NCI-H446 (cell line): ENCODE measurements at regions not wholly inside any gene's neighbourhood (a gene's known extent, or its start where the extent isn't known, plus 50 kb on each side); places are given as distances from the start of the nearest gene placed in this dataset.

Source experiments
- DNase-seq, 2 experiments: peaks; one replicate each; lab custom pipeline; 2025; lab: John Stamatoyannopoulos, UW

DNA sequence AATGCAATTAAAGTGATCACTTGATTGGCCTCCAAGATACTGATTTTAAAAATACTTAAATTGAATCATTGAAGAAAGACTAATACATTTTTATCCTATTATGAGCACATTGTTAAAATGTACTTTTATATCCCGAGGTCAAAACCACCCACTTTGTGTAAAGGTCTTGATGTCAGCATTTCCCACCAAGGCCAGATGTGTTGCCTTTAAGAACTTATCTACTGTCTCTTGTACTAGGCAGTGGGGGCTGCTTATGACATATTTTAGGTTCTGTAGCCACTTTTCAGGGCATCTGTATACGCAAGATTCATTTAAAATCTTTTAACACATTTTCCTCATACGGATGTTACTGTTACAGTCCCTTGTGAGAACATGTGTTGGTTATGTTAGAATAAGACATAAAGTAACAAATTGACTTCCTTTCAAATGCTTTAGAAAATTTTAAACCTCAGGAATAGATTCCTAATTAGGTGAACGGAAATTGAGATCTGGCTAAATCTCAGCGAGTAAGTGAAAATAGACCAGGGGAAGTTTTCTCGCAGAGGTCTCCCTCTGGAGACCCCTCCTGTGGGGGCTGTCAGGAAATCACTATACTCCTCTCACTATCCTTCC is 456.2 kb downstream of the ADAMTS20 start:
- DNase-seq, result no peak

DNA sequence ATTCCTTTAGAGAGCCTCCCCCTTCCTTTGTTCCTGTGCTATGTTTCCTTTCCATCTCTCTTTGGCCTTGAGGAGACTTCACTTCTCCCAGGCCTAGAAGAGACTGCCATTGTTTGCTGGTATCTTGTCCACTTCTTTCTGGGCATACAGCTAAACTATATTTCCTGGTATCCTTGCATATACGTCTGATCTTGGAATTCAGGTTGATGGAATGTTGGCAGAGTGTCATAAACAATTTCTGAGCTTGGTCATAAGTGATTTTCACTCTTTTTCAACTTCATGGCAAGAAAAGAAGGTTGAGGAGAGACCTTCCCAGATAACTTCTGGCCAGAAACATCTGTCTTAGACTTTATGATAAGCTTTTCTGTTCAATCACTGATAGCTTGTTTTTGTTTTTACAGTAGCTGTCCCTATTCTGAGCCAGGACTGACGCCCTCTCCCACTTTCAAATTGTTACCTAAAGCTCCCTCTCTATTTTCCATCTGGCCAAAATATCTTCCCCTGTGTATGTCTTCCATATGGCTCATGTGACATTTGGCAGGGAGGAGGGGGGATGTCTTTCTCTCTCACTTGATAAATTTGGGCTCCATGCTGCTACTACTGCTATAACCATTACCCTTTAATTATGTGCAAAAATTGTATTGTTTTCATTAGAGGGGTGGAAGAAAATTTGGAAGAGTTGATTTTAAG is 457.0 kb downstream of the ADAMTS20 start:
- DNase-seq, result peak in 1 of 2 experiments; percentile 31

DNA sequence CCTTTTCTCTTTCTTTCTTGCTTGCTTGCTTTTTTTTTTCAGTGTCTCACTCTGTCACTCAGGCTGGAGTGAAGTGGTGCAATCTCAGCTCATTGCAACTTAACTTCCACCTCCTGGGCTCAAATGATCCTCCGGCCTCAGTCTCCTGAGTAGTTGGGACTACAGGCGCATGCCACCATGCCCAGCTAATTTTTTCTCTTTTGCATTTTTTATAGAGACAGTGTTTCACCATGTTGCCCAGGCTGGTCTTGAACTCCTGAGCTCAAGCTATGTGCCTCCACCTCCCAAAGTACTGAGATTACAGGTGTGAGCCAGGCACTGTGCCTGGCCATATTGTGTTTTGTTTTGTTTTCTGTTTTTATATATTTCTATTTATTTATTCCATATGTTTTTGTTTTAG is 461.0 kb downstream of the ADAMTS20 start:
- no peak for DNase-seq

DNA sequence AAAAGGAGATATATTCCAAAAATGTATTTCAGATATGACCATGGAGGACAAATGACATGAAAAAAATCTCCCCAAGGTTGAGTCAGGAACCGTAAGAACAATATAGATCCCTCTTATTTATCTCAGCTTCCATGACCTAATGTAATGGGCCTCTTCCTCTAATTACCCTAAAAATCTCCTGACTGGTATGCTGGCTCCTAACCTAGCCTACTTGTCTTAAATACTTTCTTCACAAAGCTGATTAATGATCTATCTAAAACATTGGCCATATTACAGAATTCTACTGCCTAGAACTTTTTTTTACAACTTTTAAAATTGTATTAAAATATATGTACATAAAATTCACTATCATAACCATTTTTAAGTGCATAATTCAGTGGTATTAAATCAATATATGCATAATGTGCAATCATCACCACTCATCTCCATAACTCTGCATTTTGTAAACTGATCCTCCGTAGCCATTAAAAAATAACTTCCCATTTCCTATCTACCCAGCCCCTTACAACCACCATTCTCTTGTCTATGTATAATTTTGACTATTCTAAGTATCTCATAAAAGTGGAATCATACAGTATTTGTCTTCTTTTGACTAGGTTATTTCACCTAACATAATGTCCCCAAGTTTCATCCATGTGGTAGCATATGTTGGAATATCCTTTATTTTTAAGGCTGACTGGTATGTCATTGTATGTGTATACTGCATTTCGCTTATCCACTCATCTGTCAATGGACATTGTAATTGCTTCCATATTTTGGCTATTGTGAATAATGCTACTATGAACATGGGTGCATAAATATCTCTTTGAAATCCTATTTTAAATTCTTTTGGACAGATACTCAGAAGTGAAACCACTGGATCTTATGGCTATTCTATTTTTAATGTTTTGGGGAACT is 464.6 kb downstream of the ADAMTS20 start:
- no peak for DNase-seq

DNA sequence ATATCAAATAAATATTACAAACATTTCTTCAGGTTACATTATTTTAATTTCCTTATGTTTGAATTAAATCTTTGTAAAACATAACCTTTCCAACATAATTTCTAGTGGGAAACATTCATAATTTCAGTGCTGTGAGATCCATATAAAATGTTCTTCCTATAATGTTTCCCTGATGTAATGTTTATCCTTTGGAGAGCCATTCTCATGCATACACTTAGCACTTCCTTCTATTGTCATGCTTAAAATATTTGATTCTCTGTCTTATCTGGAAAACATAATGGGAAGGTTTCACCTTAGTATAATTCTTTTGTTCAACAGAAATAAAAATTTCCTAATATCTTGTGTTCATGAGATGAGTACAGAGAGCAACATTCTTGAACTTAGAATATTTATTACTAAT is 472.5 kb downstream of the ADAMTS20 start:
- no peak for DNase-seq

DNA sequence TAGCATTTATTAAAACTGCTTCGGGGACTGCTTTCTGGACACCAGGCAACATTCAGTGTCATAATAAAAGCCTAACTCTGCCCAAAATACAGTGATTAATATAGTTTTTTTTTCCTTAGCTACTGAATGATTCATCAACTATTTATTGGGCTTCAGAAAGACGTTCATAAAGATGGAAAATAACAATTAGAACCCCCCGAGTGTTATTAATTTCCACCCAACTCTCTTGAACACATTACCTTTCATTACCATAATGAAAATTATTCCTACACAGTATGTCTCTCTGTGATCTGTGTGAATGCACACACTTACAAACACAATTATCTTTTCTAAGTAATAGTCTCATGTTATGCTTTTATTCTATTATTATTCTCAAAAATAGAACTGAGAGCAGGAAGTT is 473.0 kb downstream of the ADAMTS20 start:
- no peak for DNase-seq

DNA sequence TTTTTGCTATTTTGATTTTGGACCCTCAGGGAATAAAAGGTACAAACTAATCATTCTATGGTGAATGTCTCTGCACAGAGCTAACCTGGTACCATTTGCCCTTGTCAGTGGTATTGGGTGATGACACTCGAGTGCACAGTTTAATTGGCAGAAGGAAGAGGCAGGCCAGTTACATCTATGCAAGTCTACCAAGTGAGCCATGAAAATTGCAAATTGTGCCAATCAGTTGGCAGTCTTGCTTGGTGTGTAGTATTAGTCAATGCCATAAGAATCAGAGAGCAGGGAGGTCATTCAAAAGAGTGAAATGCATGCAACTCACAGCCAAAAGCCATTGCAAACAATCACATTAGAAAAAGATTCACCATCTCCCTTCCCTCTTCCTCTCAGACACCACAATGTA is 479.6 kb downstream of the ADAMTS20 start:
- DNase-seq, result peak; percentile 86 to 91

DNA sequence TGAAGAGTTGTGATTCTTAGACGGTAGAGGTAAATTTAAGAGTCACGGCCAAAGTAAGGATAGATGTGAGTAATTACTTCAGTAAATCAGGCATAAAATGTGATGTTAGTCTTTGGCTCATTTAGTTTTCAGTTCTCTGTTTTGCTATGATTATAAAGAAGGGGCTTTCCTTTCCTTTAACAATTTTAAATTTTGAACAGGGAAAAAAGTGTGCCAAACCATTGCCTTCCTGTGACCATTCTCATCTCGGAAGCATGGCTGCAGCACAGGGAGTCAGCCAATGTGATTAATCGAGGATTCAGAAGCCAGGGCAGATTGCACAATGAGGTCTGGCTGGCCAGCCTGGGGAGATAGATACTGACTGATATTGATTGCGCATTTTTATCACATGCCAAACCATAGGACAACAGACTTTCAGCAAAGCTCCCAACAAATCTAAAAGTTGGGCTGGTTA is 480.2 kb upstream of the PRICKLE1 start:
- peak; percentile 26 to 39 for DNase-seq

DNA sequence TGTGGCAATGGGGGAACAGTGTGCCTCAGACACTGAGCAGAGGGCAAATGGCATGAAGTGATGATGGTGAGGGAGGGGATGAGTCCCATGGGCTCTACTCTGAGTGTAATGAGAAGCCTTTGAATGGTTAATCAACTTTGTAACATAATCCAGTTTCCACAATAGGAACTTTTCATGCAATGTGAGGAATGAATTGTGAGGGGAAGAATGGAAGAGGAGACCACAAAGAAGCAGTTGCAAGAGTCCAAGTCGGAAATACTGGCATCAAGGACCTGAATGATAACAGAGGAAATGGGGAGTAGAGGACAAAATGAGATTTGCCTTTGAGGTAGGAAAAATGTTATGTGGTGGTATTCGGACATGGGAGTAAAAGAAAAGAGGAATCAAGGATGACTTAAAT is 476.9 kb upstream of the PRICKLE1 start:
- no peak for DNase-seq

DNA sequence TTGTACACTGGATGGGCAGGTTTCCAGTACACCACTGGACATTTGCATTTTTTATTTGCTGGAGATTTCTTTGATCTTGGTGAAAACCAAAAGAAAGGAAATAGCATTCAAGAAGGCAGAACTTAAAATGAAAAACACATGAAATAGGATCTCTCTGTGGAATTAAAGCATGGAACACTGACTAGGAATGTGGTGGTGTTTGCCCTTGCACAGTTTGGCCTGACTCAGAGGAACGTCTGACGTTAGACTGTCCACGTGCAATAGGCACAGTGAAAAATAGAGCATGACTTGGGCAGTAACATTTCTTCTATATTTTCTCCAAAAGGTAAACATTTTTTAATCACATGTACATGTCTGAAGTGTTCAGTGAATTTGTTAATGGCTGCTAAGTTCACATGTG is 474.1 kb upstream of the PRICKLE1 start:
- DNase-seq, result no peak

DNA sequence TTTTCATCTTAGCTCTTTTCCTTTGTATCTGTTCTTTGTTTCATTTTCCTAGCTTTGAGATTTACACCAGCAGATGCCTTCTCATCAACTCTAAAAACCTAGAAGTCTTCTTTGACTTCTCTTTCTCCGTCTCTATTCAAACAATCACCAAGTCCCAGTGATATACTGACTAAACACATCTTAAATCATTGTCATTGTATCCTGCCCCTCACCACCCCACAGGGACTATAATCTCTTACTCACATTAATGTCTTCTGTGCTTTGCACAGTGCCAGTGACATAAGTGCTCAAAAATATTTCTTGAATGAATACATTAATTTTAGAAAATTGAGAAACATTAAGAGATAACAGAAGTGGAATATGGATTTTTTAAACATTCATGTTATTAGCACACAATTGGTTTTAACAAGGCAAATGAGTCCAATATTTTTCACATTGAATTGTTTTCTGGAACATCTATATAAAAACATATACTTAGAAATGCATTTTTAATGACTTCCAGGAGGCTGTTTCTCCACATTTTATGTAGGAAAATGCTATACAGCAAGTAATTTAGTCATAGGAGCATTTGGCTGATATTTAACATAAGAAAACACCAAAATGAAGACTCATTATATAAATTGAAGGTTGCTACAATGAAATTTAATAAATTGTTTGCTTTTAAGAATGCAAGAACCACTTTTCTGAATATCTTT is 472.8 kb upstream of the PRICKLE1 start:
- DNase-seq, result no peak

DNA sequence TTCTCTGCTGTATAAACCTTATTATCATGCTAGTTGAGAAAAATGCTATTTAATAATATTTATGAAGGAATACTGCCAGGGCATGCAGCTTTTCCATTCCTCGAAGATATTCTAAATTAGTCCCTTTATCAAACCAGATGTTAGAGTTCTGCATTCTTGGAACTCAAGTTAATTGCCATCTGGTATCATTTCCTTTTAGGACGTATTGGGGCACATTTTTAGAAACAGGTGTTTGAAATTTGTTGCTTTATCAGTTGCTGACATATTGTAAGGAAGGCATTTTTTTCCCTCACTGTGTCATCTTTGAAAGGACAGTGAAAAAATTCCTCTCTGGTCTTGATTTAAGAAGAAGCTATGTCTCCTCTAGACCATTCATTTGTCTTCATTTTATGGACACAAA is 471.2 kb upstream of the PRICKLE1 start:
- DNase-seq, result no peak

DNA sequence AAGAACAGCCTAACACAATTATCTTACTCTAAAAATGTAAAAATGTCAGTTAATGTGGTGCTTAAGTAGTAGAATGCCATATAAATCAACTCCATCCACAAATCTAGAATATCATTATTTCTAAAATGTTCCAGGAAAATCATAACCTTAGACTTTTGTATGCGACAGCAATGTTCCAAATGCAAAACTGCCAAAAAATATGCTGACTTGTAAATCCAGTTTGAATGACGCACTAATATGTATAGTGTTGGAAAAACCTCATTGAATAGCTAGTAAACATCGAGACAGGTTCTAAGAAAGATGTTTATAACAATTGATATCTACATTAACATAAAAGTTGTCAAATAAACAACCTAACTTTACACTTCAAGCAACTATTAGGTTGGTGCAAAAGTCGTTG is 469.1 kb upstream of the PRICKLE1 start:
- DNase-seq, result no peak

DNA sequence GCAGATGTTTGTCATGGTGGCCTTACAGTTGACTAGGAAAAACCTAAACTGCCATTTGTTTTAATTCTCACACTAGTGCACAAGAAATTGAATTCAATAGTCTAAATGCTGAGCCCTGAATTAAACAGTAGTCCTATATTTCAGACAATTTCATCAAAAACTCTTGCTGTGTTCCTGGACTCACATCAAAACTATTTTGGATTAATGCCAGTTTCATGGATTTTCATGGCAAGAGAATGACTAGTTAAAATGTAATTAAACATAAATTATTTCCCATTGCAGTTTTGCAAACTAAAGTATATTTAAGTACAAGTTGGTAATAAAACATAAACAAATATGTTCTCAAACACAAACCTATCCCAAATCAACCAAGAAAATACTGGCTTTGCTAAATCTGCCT is 468.0 kb upstream of the PRICKLE1 start:
- DNase-seq, result peak; percentile 34 to 71

DNA sequence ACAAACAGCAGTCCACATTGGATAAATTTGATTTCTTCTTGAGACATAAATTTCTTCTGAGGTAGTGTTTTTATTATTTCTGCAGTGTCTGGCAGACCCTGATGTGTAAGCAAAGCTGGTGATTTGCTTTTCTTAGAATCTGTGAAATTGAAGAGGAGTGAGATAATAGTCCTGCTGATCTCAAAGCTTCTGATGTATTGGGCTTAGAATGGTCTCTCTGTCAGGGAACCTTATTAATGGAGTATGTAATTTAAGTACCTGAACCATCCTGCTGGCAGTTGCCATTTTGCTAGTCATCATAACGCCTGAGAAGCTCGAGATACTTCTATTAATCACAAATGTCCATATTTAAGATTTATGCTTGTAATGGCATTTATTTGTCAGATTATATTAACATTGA is 464.5 kb upstream of the PRICKLE1 start:
- no peak for DNase-seq

DNA sequence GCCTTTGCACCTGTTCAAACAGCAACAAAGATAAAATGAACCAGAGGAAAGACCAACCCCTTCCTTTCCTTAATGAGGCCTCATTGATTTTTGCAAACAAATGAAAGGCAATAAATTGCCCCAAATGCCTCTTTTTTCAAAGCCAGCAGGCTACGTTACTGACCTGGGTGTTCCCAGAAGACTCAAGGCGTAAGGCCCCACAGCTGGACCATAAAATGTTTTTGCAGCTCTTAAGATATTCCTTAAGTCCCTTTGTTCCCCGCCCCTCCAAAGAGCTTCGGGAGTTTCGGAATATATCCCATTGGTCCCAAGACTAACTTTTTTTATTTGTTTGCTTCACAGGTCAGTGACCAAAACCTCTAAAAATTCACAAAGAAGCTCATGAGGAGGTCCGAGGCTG is 462.9 kb upstream of the PRICKLE1 start:
- no peak for DNase-seq

DNA sequence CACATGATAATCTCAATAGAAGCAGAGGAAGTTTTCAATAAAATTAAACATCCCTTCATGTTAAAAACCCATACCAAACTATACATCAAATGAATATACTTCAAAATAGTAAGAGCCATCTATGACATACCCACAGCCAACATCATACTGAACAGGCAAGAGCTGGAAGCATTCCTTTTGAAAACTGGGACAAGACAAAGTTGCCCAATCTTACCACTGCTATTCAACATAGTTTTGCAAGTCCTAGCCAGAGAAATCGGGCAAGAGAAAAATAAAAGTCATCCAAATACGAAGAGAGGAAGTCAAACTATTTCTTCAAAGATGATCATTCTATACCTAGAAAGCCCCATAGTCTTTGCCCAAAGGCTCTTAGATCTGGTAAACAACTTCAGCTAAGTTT is 454.7 kb upstream of the PRICKLE1 start:
- DNase-seq, result no peak

DNA sequence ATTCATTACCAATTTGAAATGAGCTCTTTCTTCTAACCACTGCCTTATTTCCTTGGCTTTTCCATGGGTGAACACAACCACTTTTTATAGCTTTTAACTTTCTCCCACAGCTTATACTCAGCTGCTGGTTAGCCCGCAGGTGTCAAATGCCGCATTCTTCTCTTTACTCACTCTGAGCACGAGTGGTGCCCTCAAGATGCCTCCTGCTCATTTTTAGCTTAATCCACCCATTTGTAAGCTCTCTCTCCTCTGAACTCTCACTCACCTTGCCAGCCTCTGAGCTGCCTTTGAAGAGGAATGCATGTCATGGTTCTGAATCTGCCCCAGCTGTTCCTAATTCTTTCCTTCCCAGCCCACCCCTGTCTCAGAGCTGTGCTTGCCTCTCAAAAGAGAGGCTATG is 449.4 kb upstream of the PRICKLE1 start:
- no peak for DNase-seq

DNA sequence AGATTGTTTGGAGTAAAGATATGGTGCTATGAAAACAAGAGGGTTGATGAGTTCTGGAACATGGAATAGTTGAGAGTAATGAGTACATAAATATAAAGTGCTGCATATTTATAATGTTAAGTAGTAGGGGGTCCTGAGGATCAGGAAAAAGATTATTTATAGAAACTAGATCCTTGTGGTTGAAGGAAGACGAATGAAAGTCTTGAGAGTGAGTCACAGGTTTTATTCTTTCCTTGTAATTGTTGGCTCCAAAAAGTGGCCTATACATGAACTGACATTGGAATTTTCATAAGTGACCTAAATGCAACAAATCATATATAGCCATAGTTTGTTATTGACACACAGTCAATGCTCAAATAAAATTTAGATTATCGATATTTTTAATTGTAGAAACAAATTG is 440.4 kb upstream of the PRICKLE1 start:
- no peak for DNase-seq

DNA sequence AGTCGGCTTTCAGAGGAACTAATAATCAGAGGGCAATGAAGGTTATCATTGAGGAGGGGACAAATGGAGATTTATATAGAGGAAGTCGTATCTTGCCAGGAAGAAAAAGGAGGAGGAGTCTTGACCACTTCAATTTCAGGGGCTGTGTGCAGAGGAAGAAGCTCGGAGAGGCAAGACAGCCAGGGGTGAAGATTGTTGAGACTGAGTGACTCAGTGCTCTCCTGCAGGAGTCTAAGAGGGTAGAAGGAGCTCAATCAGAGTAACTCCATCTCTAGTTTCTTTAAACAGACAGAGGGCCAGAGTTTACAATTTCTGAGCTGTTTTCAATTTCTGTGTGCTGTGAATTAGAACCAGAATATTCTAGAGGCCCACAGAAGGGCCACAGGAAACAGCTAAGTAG is 439.3 kb upstream of the PRICKLE1 start:
- no peak for DNase-seq

DNA sequence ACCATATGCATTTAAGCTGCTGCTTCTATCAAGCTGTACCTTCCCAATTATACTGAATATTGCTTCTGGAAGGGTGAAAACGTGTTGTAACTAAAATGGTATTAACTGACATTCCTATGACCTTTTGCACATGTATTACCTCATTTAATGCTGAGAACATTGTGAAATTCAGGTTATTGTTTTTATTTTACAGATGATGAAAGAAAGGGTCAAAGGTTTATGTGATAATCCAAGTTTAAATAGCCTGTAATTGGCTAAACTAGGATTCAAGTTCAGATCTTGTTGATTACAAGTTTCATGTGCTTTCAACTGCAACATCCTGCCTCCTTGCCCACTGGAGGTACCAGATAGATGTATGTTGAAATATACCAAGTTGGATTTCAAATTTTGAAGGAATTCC is 433.3 kb upstream of the PRICKLE1 start:
- no peak for DNase-seq

DNA sequence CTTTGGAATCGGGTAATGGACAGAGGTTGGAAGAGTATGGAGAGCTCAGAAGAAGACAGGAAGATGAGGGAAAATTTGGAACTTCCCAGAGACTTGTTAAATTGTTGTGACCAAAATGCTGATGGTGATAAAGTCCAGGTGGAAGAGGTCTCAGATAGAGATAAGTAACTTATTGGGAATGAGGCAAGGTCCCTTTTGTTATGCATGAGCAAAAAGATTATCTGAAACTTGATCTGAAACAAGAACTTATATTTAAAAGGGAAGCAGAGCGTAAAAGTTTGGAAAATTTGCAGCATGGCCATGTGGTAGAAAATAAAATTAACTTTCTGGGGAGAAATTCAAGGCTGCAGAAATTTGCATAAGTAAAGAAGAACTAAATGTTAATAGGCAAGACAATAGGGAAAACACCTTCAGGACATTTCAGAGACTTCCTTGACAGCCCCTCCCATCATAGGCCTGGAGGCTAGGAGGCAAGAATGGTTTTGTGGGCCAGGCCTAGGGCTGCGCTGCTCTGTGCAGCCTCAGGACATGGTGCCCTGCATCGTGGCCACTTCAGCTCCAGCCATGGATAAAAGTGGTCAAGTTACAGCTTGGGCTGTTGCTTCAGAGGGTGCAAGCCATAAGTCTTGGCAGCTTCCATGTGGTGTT is 425.7 kb upstream of the PRICKLE1 start:
- DNase-seq, result no peak
